ENCODE measurements at regions not wholly inside any gene's neighbourhood (a gene's known extent, or its start where the extent isn't known, plus 50 kb on each side); places are given as distances from the start of the nearest gene placed in this dataset.
A peak's percentile ranks its signal among the peaks of the same experiment; 100 is the strongest.
"Not testable (repeated sequence)": the region's sequence is repeated elsewhere in the genome, so short reads cannot be mapped to it uniquely, and the experiment has no call there.

DNA sequence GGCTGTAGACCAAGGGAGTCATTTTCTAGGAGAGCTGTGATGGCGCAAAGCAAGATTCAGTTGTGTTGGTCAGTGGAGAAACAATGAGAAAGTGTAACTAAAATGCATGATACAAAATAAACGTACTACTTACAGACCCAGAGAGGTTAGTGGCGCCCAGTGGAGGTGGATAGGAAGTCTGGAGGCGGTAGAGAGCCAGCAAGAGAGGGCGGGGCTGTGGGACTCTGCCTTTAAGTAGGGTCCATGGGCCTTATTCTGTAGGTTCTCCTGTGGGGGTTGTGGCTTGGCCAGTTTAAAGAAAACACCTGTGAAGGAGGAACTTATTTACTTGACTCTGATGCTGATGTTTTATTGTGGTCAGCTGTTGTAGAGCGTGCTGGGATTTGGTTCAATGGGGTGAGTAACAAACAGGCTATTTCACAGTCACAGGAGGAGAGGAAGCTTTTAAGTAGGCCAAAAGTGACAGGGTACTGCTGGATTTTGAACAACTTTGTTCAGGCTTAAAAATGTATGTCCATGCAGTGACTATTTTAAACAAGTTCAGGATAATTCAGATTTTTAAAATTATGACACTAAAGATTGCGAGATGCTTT, 1097.7 kb downstream of the TMTC2 start:
- ATAC-seq (no peak), DNase-seq (ENCODE audit: missing footprints) (peak; percentile 16)
- intact Hi-C loops (cut with DNase I) = no loop called here

GRCh38 chr12:83779526-83779925, 1092.8 kb downstream of the TMTC2 start:
- intact Hi-C loops (cut with DNase I) = no loop called here
- ATAC-seq = no peak
- no peak for DNase-seq (ENCODE audit: missing footprints)

- intact Hi-C loops (cut with DNase I) = no loop called here
- DNase-seq (ENCODE audit: missing footprints) (no peak), ATAC-seq (no peak)
Observed at GRCh38 chr12:83769151-83769550, 1082.4 kb downstream of the TMTC2 start.

- DNase-seq (ENCODE audit: missing footprints) (no peak), ATAC-seq (no peak)
- intact Hi-C loops (cut with DNase I) = no loop called here
Observed at GRCh38 chr12:83767723-83768122, 1081.0 kb downstream of the TMTC2 start.

- ATAC-seq (no peak), DNase-seq (ENCODE audit: missing footprints) (no peak)
- intact Hi-C loops (cut with DNase I) = no loop called here
Observed at GRCh38 chr12:83763425-83763824, 1076.7 kb downstream of the TMTC2 start.

DNA sequence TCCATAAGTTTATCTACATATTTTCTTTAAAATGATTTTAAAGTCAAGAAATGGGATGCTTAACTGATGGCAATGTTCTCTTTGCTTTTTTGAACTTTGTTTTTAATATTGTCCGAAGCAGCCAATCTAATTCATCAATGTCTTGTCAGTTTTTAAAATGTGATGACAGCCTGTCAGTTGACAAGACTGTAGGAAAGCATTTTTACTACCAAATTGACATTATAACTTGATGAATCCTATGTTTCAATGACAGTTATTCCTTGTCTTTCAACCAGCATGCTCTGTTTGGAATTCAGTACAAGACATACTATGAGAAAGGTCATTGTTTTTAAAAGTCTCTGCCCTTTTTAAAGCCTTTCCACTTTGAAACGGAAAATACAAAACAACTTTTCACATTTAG, 1073.2 kb downstream of the TMTC2 start:
- intact Hi-C loops (cut with DNase I) = no loop called here
- DNase-seq (ENCODE audit: missing footprints) (no peak), ATAC-seq (no peak)

DNA sequence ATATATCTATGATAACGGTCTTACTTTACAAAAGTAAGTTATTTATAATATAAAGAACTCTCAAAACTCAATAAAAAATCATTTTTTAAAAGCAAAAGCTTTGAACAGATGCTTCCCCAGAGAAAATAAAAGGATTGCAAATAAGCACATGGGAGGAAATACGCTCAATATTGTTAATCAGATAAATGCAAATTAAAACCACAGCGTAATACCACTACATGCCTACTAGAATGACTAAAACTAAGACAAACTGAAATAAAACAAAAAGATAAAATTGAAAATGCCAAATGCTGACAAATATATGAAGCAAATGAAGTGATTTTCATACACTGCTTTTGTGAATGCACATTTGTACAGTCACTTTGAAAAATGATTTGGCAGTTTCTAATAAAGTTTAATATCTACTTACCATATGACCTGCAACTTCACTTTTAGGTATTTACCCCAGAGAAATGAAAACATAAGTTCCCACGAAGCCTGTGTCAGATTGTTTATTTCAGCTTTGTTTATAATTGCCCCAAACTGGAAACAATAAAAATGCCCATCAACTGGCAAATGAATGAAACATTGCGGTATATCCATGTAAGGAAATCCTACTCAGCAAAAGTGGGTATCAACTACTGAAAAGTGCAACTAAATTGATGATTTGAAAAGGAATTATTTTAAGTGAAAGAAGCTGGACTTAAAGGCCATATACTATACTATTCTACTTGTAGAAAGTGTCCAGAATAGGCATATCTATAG, 1072.4 kb downstream of the TMTC2 start:
- ATAC-seq (no peak), DNase-seq (ENCODE audit: missing footprints) (no peak)
- intact Hi-C loops (cut with DNase I) = no loop called here

GRCh38 chr12:83753904-83754303, 1067.2 kb downstream of the TMTC2 start:
- DNase-seq (ENCODE audit: missing footprints) = no peak
- ATAC-seq = no peak
- intact Hi-C loops (cut with DNase I) = no loop called here

DNA sequence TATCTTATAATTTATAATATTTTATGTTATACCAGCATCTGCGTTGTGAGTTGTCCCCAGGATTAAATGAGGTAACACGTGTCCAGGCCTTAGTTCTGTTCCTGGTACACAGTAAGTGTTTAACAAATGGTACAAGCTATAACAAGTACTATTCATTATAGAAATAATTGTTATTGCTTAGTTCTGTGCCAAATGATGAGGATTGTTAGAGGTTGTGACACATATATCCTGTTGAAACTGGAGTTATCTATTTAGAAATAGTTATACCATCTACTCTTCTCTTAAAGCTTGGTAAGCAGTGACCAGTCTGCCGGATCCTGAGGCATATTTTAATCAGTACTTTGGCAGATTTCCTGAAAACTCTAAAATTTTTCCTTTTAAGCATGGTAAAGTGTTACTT, 1066.5 kb downstream of the TMTC2 start:
- DNase-seq (ENCODE audit: missing footprints) = no peak
- no peak for ATAC-seq
- intact Hi-C loops (cut with DNase I) = no loop called here

DNA sequence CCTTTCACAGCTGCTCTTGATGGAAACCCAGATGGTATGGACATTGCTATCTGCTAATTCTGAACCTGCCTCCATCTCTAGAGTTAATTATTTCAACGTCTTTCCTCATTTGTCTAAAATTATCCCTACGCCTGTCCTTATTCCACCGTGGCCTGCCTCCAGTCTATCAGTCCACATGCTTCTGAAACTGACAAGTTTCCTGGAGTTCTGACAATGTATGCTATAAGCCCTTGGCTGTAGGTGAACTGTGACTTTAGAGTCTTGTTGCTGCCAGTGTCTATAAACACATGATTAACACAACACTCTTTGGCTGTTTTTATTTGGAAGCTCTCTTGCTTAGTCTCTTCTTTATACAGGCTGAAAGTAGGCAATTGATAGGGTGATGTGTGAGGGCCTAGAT, 1052.9 kb downstream of the TMTC2 start:
- DNase-seq (ENCODE audit: missing footprints) (no peak), ATAC-seq (peak; percentile 76)
- intact Hi-C loops (cut with DNase I) = no loop called here

DNA sequence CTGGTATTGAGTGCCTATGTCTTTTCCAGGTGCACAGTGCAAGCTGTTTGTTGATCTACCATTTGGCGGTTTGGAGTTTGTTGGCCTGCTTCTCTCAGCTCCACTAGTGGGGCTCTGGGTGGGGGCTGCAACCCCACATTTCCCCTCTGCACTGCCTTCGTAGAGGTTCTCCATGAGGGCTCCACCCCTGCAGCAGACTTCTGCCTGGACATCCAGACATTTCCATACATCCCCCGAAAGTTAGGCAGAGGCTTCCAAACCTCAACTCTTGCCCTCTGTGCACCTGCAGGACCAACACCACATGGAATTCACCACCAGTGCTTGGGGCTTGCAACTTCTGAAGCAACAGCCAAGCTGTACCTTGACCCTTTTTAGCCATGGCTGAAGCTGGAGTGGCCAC, 1024.1 kb downstream of the TMTC2 start:
- ATAC-seq = no peak
- DNase-seq (ENCODE audit: missing footprints) = no peak
- intact Hi-C loops (cut with DNase I) = no loop called here

GRCh38 chr12:83709899-83710298, 1023.2 kb downstream of the TMTC2 start:
- intact Hi-C loops (cut with DNase I) = no loop called here
- ATAC-seq (no peak), DNase-seq (ENCODE audit: missing footprints) (no peak)

- no peak for DNase-seq (ENCODE audit: missing footprints)
- no peak for ATAC-seq
- intact Hi-C loops (cut with DNase I) = no loop called here
Observed at GRCh38 chr12:83700838-83701237, 1014.1 kb downstream of the TMTC2 start.

DNA sequence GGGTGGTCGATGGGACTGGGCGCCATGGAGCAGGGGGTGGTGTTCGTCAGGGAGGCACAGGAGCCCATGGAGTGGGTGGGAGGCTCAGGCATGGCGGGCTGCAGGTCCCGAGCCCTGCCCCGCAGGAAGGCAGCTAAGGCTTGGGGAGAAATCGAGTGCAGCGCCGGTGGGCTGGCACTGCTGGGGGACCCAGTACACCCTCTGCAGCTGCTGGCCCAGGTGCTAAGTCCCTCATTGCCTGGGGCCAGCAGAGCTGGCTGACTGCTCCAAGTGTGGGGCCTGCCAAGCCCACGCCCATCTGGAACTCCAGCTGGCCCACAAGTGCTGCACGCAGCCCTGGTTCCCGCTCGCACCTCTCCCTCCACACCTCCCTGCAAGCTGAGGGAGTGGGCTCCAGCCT, 1009.6 kb downstream of the TMTC2 start:
- intact Hi-C loops (cut with DNase I); DNase-seq (ENCODE audit: missing footprints); ATAC-seq: not testable (repeated sequence)

DNA sequence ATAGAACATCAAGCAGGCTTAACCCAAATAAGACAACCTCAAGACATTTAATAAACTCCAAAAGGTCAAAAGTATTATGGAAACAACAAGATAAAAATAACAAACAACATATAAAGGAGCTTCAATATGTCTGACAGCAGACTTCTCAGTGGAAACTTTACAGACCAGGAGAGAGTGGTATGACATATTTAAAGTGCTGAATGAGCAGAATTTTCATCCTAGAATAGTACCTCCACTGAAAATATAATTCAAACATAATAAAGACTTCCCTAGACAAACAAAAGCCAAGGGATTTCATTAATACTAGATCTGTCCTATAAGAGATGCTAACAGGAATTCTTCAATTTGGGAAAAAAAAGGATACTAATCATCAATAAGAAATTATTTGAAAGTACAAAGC, 1005.0 kb downstream of the TMTC2 start:
- intact Hi-C loops (cut with DNase I) = no loop called here
- DNase-seq (ENCODE audit: missing footprints) (no peak), ATAC-seq (no peak)

DNA sequence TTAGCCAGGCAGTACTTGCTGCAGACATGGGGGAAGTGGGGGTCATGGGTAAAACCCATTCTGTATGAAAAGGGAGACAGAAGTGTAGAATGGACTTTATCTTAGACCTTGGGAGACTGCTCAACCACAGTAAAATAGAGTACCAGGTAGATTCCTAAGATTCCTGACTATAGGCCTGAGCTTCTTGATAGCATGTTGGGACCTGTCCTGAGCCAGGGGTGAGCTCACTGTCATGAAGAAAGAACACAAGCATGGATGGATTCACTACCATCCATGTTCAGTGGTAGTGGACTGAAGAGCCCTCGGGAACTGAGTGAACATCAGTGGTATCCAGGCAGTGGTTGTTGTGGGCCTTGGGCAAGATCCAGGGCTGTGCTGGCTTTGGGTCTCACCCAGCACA, 1003.8 kb downstream of the TMTC2 start:
- DNase-seq (ENCODE audit: missing footprints) (no peak), ATAC-seq (no peak)
- intact Hi-C loops (cut with DNase I) = no loop called here

- DNase-seq (ENCODE audit: missing footprints) = no peak
- intact Hi-C loops (cut with DNase I) = no loop called here
- ATAC-seq = no peak
Observed at GRCh38 chr12:83689333-83689732, 1002.6 kb downstream of the TMTC2 start.

DNA sequence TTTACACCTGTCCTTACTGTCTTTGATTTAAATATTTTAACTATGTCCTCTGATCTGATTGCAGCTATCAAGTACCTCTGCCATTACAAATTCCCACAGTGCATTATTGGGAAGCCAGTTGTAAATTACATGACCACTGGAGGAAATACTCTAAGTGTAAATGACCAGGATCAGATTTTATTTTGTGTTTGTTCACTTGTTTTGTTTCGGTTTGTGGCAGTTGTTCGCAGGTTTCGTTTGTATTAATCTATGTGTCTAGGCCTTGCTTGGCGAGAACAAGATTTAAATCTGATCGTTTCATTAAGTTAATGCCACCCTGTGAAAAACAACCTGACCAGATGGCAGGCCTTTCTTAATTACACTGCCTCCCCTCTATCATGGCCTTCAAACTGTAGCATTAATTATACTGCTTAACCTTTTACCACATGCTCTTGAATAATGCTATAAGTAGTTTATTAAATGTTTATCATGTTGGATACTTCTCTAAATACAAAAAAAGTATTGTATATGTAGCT, 990.1 kb downstream of the TMTC2 start:
- intact Hi-C loops (cut with DNase I) = no loop called here
- no peak for ATAC-seq
- DNase-seq (ENCODE audit: missing footprints) = no peak

DNA sequence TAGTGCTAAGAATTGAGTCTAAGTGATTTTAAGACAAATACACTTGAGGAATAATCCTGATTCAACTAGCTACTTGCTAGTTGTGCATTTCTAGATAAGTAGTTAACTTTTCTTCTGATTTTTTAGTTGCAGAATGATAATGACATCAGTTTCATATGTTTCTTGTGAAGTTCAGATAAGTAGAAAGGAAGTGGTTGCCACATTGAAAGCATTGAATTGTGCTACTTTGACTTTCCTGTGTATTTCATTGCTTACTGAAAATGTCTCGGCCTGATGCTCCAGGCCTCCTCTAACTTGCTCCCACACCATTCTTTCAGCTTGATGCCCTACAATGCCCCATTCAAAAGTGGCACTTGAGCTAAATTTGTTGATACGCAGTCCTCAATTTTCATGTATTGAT, 980.0 kb downstream of the TMTC2 start:
- intact Hi-C loops (cut with DNase I) = no loop called here
- ATAC-seq = no peak
- DNase-seq (ENCODE audit: missing footprints) = no peak

DNA sequence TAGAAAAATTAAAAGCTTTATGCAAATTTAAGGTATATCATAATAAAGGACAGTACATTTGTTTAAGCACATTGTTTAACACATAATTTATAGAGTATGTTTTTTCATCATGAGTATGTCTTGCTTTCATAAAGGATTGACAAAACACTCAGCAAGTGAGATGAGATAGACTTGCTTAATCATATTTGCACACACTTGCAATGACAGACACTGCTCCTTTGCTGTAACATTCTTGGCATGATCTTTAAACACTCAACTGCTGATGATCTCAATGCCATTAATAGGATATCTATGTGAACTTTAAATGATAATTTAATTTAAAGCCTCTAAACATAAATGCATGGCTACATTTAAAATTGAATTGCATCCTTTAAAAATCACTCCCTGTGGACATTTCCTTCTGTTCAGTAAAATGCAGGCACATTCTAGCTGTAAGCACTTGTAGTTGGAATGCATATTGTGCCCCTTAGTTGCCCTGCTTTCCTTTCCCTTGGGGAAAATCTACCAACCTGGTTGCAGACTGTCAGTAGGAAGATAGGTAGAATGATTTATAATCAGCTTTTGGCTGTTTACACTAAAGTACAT, 979.0 kb downstream of the TMTC2 start:
- DNase-seq (ENCODE audit: missing footprints) = no peak
- no peak for ATAC-seq
- intact Hi-C loops (cut with DNase I) = no loop called here

Measured in Right ventricle myocardium inferior (tissue), 1 donor.